HL-60 (cell line): ENCODE measurements at regions not wholly inside any gene's neighbourhood (a gene's known extent, or its start where the extent isn't known, plus 50 kb on each side); places are given as distances from the start of the nearest gene placed in this dataset.
"Not testable (repeated sequence)": the region's sequence is repeated elsewhere in the genome, so short reads cannot be mapped to it uniquely, and the experiment has no call there.

Source experiments
- DNase-seq, 2 experiments: peaks; one replicate each; pipeline ENCODE4 v3.0.0-alpha.2; 2010 to 2020; ENCODE audit warnings: low read depth in 1 of 2, low spot score in 1 of 2
- H3K27ac ChIP-seq: fragments of 250-450 bp; sonication (Bioruptor Pico); replicated peaks from 2 replicates; pipeline ENCODE4 v1.5.1; 2020; ENCODE audit warnings: mild to moderate bottlenecking, moderate library complexity
- H3K27me3 ChIP-seq: fragments of 250-450 bp; sonication (Bioruptor Pico); 2 replicates; pipeline ENCODE4 v1.5.1; 2021; ENCODE audit warnings: mild to moderate bottlenecking, moderate library complexity; ENCODE audit not compliant: insufficient read depth, poor library complexity, severe bottlenecking
- H3K4me3 ChIP-seq: replicated peaks from 2 replicates; pipeline ENCODE4 v1.5.1; 2011; ENCODE audit warnings: mild to moderate bottlenecking, control low read depth, low read length; ENCODE audit not compliant: insufficient read depth
- CTCF ChIP-seq: IDR thresholded peaks from one replicate; pipeline ENCODE4 v1.5.1; 2011; ENCODE audit warnings: low read length, control low read depth, inconsistent platforms; ENCODE audit not compliant: insufficient read depth
- GABPA ChIP-seq: IDR thresholded peaks from 2 replicates; pipeline ENCODE4 v1.6.1; 2012; ENCODE audit warnings: low read depth
- POLR2AphosphoS5 ChIP-seq: IDR thresholded peaks from 2 replicates; pipeline ENCODE4 v1.6.1; 2012; ENCODE audit warnings: low read depth
- REST ChIP-seq: IDR thresholded peaks from 2 replicates; pipeline ENCODE4 v1.6.1; 2012; ENCODE audit warnings: low read depth; ENCODE audit not compliant: insufficient replicate concordance
- SPI1 ChIP-seq: IDR thresholded peaks from 2 replicates; pipeline ENCODE4 v1.6.1; 2012; ENCODE audit warnings: low read depth, mild to moderate bottlenecking, borderline replicate concordance

GRCh38 chr11:87722756-87723565, 452.3 kb downstream of the RAB38 start:
- no peak for TF ChIP-seq GABPA
- TF ChIP-seq SPI1, result no peak
- TF ChIP-seq POLR2AphosphoS5, result no peak
- TF ChIP-seq CTCF, result peak; percentile 69
- DNase-seq, result peak in 1 of 2 experiments; percentile 16
- no peak overlapping the region for H3K27ac ChIP-seq
- H3K27me3 ChIP-seq, result no peaks in the 10 kb centered on the region
- H3K4me3 ChIP-seq, result no peak overlapping the region

- no peak overlapping the region for H3K4me3 ChIP-seq
- no peak for DNase-seq
- no peak overlapping the region for H3K27ac ChIP-seq
- no peak for TF ChIP-seq REST
- no peak for TF ChIP-seq SPI1
- TF ChIP-seq POLR2AphosphoS5, result no peak
- TF ChIP-seq CTCF, result no peak
- TF ChIP-seq GABPA, result no peak
- peaks cover 3% of the 10 kb centered on the region for H3K27me3 ChIP-seq
These were observed 455.7 kb downstream of the RAB38 start for GRCh38 chr11:87719326-87720073.

- no peak for DNase-seq
- H3K27ac ChIP-seq, result no peak overlapping the region
- TF ChIP-seq REST (no peak), GABPA (no peak), SPI1 (no peak), POLR2AphosphoS5 (no peak)
- no peak overlapping the region for H3K4me3 ChIP-seq
- peaks cover 3% of the 10 kb centered on the region for H3K27me3 ChIP-seq
These were observed 462.4 kb downstream of the RAB38 start for GRCh38 chr11:87712802-87713202.

- no peak overlapping the region for H3K4me3 ChIP-seq
- TF ChIP-seq REST (no peak), SPI1 (no peak), GABPA (no peak), CTCF (no peak), POLR2AphosphoS5 (no peak)
- DNase-seq, result no peak
- H3K27me3 ChIP-seq, result peaks cover 3% of the 10 kb centered on the region
- no peak overlapping the region for H3K27ac ChIP-seq
These were observed 462.9 kb downstream of the RAB38 start for GRCh38 chr11:87712391-87712790.

- not testable (repeated sequence) for H3K27me3 ChIP-seq, H3K27ac ChIP-seq, DNase-seq, H3K4me3 ChIP-seq
These were observed 471.7 kb downstream of the RAB38 start for GRCh38 chr11:87703589-87703988.
